Adrenal gland (tissue), 5 donors: ENCODE measurements at regions not wholly inside any gene's neighbourhood (a gene's known extent, or its start where the extent isn't known, plus 50 kb on each side); places are given as distances from the start of the nearest gene placed in this dataset.

Experiments used
- CTCF ChIP-seq, 6 experiments: fragments of 450-650 bp in 4 of 6; fragments of 200-600 bp in 2 of 6; sonication (generic) in 1 of 6; IDR thresholded peaks; 1 replicate in 5 of 6; 2 replicates in 1 of 6; pipeline versions ENCODE4 v1.5.1 to v1.8.0; 2016 to 2021; ENCODE audit warnings: antibody characterized with exemption in 6 of 6, mild to moderate bottlenecking in 2 of 6, moderate library complexity in 1 of 6
- POLR2A ChIP-seq, 2 donors: fragments of 450-650 bp; IDR thresholded peaks; one replicate each; pipeline ENCODE4 v1.6.1; 2017; ENCODE audit warnings: antibody characterized with exemption in 2 of 2, mild to moderate bottlenecking in 2 of 2, moderate library complexity in 1 of 2
- donor health status: DM: no; HTN: no; CAD: no.

- TF ChIP-seq CTCF (IDR thresholded peaks at IDR 0.05) (no peak), POLR2A (IDR thresholded peaks at IDR 0.05) (no peak)
Measured at GRCh38 chr5:57745700-57746651, 263.4 kb upstream of the ACTBL2 start.
